MM.1S (cell line): ENCODE measurements at regions not wholly inside any gene's neighbourhood (a gene's known extent, or its start where the extent isn't known, plus 50 kb on each side); places are given as distances from the start of the nearest gene placed in this dataset.

Source experiments
- DNase-seq: peaks from one replicate; pipeline ENCODE4 v3.0.0-alpha.2; 2015
- H2AFZ ChIP-seq: fragments of 300-600 bp; sonication (generic); 2 replicates; pipeline ENCODE4 v1.6.0; 2016; ENCODE audit warnings: antibody characterized with exemption, low read length
- H3F3A ChIP-seq: fragments of 300-600 bp; sonication (generic); 2 replicates; pipeline ENCODE4 v1.6.1; 2016; ENCODE audit warnings: mild to moderate bottlenecking, antibody characterized with exemption, low read length, moderate library complexity, mixed read lengths; ENCODE audit not compliant: insufficient read depth
- H3K27ac ChIP-seq: fragments of 300-600 bp; sonication (generic); 2 replicates; pipeline ENCODE4 v1.5.1; 2016; ENCODE audit warnings: mild to moderate bottlenecking, low read length
- H3K27me3 ChIP-seq: fragments of 300-600 bp; sonication (generic); replicated peaks from 2 replicates; pipeline ENCODE4 v1.6.0; 2016; ENCODE audit warnings: low read length; ENCODE audit not compliant: insufficient read depth
- H3K36me3 ChIP-seq: fragments of 300-600 bp; sonication (generic); replicated peaks from 2 replicates; pipeline ENCODE4 v1.6.1; 2016; ENCODE audit warnings: mild to moderate bottlenecking, low read length, mixed read lengths; ENCODE audit not compliant: insufficient read depth
- H3K4me1 ChIP-seq: fragments of 300-600 bp; sonication (generic); 2 replicates; pipeline ENCODE4 v1.6.1; 2016; ENCODE audit warnings: low read length, mixed read lengths
- H3K4me2 ChIP-seq: fragments of 300-600 bp; sonication (generic); 2 replicates; pipeline ENCODE4 v1.6.0; 2016; ENCODE audit warnings: low read depth, low read length
- H3K4me3 ChIP-seq: fragments of 300-600 bp; sonication (generic); 2 replicates; pipeline ENCODE4 v1.5.1; 2016; ENCODE audit warnings: low read length, mixed read lengths
- H3K79me2 ChIP-seq: fragments of 300-600 bp; sonication (generic); 2 replicates; pipeline ENCODE4 v1.6.1; 2016; ENCODE audit warnings: mixed run types, low read length, mixed read lengths
- H3K9ac ChIP-seq: fragments of 300-600 bp; sonication (generic); 2 replicates; pipeline ENCODE4 v1.6.1; 2016; ENCODE audit warnings: low read length, mixed read lengths
- H3K9me2 ChIP-seq: fragments of 300-600 bp; sonication (generic); replicated peaks from 2 replicates; pipeline ENCODE4 v1.6.1; 2016; ENCODE audit warnings: mild to moderate bottlenecking, low read length, mixed read lengths; ENCODE audit not compliant: insufficient read depth
- H3K9me3 ChIP-seq: fragments of 300-600 bp; sonication (generic); replicated peaks from 2 replicates; pipeline ENCODE4 v1.6.1; 2016; ENCODE audit warnings: mild to moderate bottlenecking, low read length, mixed read lengths; ENCODE audit not compliant: insufficient read depth
- H4K20me1 ChIP-seq: fragments of 300-600 bp; sonication (generic); 2 replicates; pipeline ENCODE4 v1.6.1; 2016; ENCODE audit warnings: mild to moderate bottlenecking, low read length, moderate library complexity, mixed read lengths; ENCODE audit not compliant: insufficient read depth
- EZH2 ChIP-seq: fragments of 300-600 bp; sonication (generic); optimal IDR thresholded peaks from 2 replicates; pipeline ENCODE3; 2017; ENCODE audit warnings: low read depth, mild to moderate bottlenecking, antibody characterized with exemption, low read length, mixed read lengths
- EZH2phosphoT487 ChIP-seq: fragments of 300-600 bp; sonication (generic); IDR thresholded peaks from 2 replicates; pipeline ENCODE4 v1.6.1; 2018; ENCODE audit warnings: antibody characterized with exemption, low read length
- TF ChIP-seq, protein P1 (sequence below): fragments of 300-600 bp; sonication (generic); IDR thresholded peaks from 2 replicates; pipeline ENCODE4 v1.5.1; 2016; ENCODE audit warnings: antibody characterized with exemption, low read length, mixed read lengths

DNA sequence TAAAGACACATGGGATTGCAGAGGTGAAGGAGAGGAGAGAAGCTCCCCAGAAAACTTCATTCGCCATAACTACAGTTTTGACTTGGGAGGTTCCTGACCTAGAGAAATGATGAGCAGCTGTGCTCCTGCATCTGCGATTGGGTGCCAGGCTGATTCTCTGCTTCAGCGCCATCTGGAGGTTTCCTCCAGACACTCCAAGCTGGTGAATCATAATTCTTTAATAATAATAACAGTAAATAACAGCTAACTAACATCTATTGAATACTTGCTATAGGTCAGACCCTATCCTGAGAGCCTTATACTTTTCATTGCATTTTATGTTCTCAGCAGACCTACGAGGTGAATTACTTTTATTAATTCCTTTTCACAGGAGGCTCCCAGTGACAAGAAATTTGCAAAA, 575.8 kb downstream of the TOX3 start:
- TF ChIP-seq EZH2 (no peak), EZH2phosphoT487 (no peak)
- TF ChIP-seq, protein P1, sequence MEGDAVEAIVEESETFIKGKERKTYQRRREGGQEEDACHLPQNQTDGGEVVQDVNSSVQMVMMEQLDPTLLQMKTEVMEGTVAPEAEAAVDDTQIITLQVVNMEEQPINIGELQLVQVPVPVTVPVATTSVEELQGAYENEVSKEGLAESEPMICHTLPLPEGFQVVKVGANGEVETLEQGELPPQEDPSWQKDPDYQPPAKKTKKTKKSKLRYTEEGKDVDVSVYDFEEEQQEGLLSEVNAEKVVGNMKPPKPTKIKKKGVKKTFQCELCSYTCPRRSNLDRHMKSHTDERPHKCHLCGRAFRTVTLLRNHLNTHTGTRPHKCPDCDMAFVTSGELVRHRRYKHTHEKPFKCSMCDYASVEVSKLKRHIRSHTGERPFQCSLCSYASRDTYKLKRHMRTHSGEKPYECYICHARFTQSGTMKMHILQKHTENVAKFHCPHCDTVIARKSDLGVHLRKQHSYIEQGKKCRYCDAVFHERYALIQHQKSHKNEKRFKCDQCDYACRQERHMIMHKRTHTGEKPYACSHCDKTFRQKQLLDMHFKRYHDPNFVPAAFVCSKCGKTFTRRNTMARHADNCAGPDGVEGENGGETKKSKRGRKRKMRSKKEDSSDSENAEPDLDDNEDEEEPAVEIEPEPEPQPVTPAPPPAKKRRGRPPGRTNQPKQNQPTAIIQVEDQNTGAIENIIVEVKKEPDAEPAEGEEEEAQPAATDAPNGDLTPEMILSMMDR, result no peak
- no peak for DNase-seq
- no peaks in the 10 kb centered on the region for H3K9me2 ChIP-seq

DNA sequence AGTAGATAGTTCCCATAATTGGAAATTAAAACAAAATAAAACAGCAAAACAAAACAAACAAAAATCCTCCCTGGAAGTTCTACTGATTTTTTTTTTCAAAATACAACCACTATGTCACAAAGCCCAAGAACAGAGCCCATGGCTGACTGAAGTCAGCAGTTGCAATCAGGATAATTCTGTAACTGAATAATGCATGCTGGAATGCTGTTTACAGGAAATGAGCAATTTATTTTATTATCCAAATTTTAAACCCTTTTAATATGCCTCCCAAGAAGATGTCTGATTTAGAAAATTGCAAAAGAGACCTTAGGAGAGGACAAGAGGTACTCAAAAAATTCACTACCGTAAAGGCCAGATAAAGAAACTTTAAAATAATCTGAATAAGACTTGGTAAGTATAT, 578.2 kb downstream of the TOX3 start:
- H3K27ac ChIP-seq, result no peak overlapping the region
- H3K4me2 ChIP-seq, result no peak overlapping the region
- H3K4me1 ChIP-seq, result no peaks in the 10 kb centered on the region
- H3K9me2 ChIP-seq, result no peaks in the 10 kb centered on the region
- no peaks in the 10 kb centered on the region for H4K20me1 ChIP-seq
- no peaks in the 10 kb centered on the region for H3K9me3 ChIP-seq
- H3K4me3 ChIP-seq, result no peak overlapping the region
- H3K36me3 ChIP-seq, result no peaks in the 10 kb centered on the region
- H2AFZ ChIP-seq, result no peak overlapping the region
- no peak overlapping the region for H3K9ac ChIP-seq
- TF ChIP-seq EZH2 (no peak), EZH2phosphoT487 (no peak)
- TF ChIP-seq, protein P1, result no peak
- no peaks in the 10 kb centered on the region for H3K27me3 ChIP-seq
- no peaks in the 10 kb centered on the region for H3F3A ChIP-seq
- no peaks in the 10 kb centered on the region for H3K79me2 ChIP-seq
- no peak for DNase-seq

More for the DNA sequence above, 575.8 kb downstream of the TOX3 start:
- Histone ChIP-seq H3F3A (no peaks in the 10 kb centered on the region), H3K4me2 (no peak overlapping the region), H3K4me3 (no peak overlapping the region), H3K36me3 (no peaks in the 10 kb centered on the region), H3K9ac (no peak overlapping the region), H3K4me1 (no peaks in the 10 kb centered on the region), H2AFZ (no peak overlapping the region), H4K20me1 (no peaks in the 10 kb centered on the region), H3K79me2 (no peaks in the 10 kb centered on the region), H3K27ac (no peak overlapping the region), H3K9me3 (no peaks in the 10 kb centered on the region), H3K27me3 (no peaks in the 10 kb centered on the region)

DNA sequence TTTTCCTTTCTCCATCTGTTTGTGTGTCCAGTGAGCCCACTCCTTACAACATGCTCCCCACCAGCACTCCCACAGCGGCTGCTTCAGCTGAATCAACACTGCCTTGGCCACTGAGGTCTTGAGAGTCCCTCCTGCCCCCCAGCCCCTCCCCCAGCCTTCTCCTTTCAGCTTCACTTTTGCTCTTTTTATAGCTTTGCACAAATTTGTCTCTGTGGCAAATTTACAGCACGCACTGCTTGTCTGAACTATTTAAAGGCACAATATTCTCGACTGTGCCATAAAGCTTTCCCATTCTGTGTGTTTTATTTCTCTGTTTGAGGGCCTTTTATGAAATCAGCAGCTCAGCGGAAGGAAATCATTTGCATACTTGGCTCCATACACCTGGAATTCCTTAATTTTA, 579.3 kb downstream of the TOX3 start:
- Histone ChIP-seq H3K4me3 (no peak overlapping the region), H4K20me1 (no peaks in the 10 kb centered on the region), H2AFZ (no peak overlapping the region), H3K27me3 (no peaks in the 10 kb centered on the region), H3K4me2 (no peak overlapping the region), H3K9ac (no peak overlapping the region), H3K79me2 (no peaks in the 10 kb centered on the region), H3K36me3 (no peaks in the 10 kb centered on the region), H3K9me2 (no peaks in the 10 kb centered on the region), H3K9me3 (no peaks in the 10 kb centered on the region), H3K4me1 (no peaks in the 10 kb centered on the region), H3F3A (no peaks in the 10 kb centered on the region), H3K27ac (no peak overlapping the region)
- DNase-seq, result no peak
- TF ChIP-seq, protein P1, result no peak
- TF ChIP-seq EZH2phosphoT487, result no peak
- no peak for TF ChIP-seq EZH2
